IMR-90 (cell line): ENCODE measurements at regions not wholly inside any gene's neighbourhood (a gene's known extent, or its start where the extent isn't known, plus 50 kb on each side); places are given as distances from the start of the nearest gene placed in this dataset.
"Not testable (repeated sequence)": the region's sequence is repeated elsewhere in the genome, so short reads cannot be mapped to it uniquely, and the experiment has no call there.

Source experiments
- ATAC-seq: fragments of 200-7000 bp; cut with Tn5 transposase; 2 replicates; pipeline ENCODE4 v1.9.1; 2020; ENCODE audit warnings: low read depth, mild to moderate bottlenecking, moderate library complexity
- BruUV-seq: library from RNA; stranded (reverse); fragments of 400-500 nt; replicated peaks from 2 replicates; lab custom pipeline; 2021; lab: Mats Ljungman, UMichigan
- CTCF ChIA-PET: fragments of 300-600 bp; formaldehyde crosslinking; extraction: SDS; loops from one replicate; lab custom pipeline; 2021; ENCODE audit warnings: antibody characterized with exemption; lab: Yijun Ruan, JAX
- POLR2A ChIA-PET: fragments of 300-600 bp; sonication (Branson Sonifier 250); formaldehyde crosslinking; loops from one replicate; lab custom pipeline; 2022; ENCODE audit warnings: antibody characterized with exemption; ENCODE audit not compliant: unreplicated experiment; lab: Charles Lee
- DNase-seq: peaks from one replicate; pipeline ENCODE4 v3.0.0; 2013
- H2AFZ ChIP-seq: replicated peaks from 2 replicates; pipeline ENCODE3; 2013; ENCODE audit warnings: low read length, mild to moderate bottlenecking; ENCODE audit not compliant: poor library complexity
- H2AK5ac ChIP-seq: 2 replicates; pipeline ENCODE4 v1.6.1; 2013; ENCODE audit warnings: low read depth, low read length, inconsistent platforms
- H2AK9ac ChIP-seq: replicated peaks from 2 replicates; pipeline ENCODE3; 2013; ENCODE audit warnings: mild to moderate bottlenecking, low read depth, low read length, moderate library complexity; ENCODE audit not compliant: poor library complexity
- H2BK120ac ChIP-seq: 2 replicates; pipeline ENCODE4 v1.6.1; 2013; ENCODE audit warnings: low read depth, low read length, inconsistent platforms
- H2BK15ac ChIP-seq: 3 replicates; pipeline ENCODE4 v1.6.1; 2013; ENCODE audit warnings: low read depth, low read length, inconsistent platforms
- H2BK20ac ChIP-seq: 2 replicates; pipeline ENCODE4 v1.6.1; 2013; ENCODE audit warnings: low read depth, mild to moderate bottlenecking, inconsistent platforms, low read length, moderate library complexity
- H2BK5ac ChIP-seq: 2 replicates; pipeline ENCODE4 v1.6.1; 2013; ENCODE audit warnings: mild to moderate bottlenecking, low read depth, low read length, inconsistent platforms; ENCODE audit not compliant: poor library complexity, severe bottlenecking
- H3K14ac ChIP-seq: replicated peaks from 2 replicates; pipeline ENCODE4 v1.6.1; 2013; ENCODE audit warnings: low read depth, low read length, inconsistent platforms
- H3K18ac ChIP-seq: 2 replicates; pipeline ENCODE4 v1.6.1; 2013; ENCODE audit warnings: low read depth, low read length, control low read depth
- H3K23ac ChIP-seq: 2 replicates; pipeline ENCODE4 v1.6.1; 2013; ENCODE audit warnings: low read depth, low read length, inconsistent platforms
- H3K27ac ChIP-seq: 2 replicates; pipeline ENCODE4 v1.5.1; 2013; ENCODE audit warnings: mild to moderate bottlenecking, control low read depth, low read length; ENCODE audit not compliant: insufficient read depth
- H3K27me3 ChIP-seq: 2 replicates; pipeline ENCODE4 v1.6.1; 2013; ENCODE audit warnings: low read length; ENCODE audit not compliant: control insufficient read depth, insufficient read depth
- H3K36me3 ChIP-seq: 2 replicates; pipeline ENCODE4 v1.6.1; 2013; ENCODE audit warnings: low read length, mixed read lengths; ENCODE audit not compliant: control insufficient read depth, insufficient read depth
- H3K4ac ChIP-seq: 2 replicates; pipeline ENCODE4 v1.6.1; 2013; ENCODE audit warnings: low read depth, low read length, inconsistent platforms
- H3K4me1 ChIP-seq: 2 replicates; pipeline ENCODE4 v1.6.1; 2013; ENCODE audit warnings: low read length, mixed read lengths; ENCODE audit not compliant: control insufficient read depth, insufficient read depth
- H3K4me2 ChIP-seq: 2 replicates; pipeline ENCODE4 v1.6.1; 2013; ENCODE audit warnings: low read depth, mild to moderate bottlenecking, control low read depth, low read length, moderate library complexity
- H3K4me3 ChIP-seq: 2 replicates; pipeline ENCODE4 v1.5.1; 2013; ENCODE audit warnings: low read depth, mild to moderate bottlenecking, control low read depth, low read length, moderate library complexity; ENCODE audit not compliant: insufficient read depth
- H3K56ac ChIP-seq: 2 replicates; pipeline ENCODE4 v1.6.1; 2013; ENCODE audit warnings: low read length, inconsistent platforms; ENCODE audit not compliant: insufficient read depth; ENCODE audit errors: extremely low read depth
- H3K79me1 ChIP-seq, 2 experiments: 2 replicates each; pipeline ENCODE4 v1.6.1; 2013; ENCODE audit warnings: low read length in 2 of 2, inconsistent platforms in 1 of 2, low read depth in 1 of 2
- H3K9ac ChIP-seq: 2 replicates; pipeline ENCODE4 v1.6.1; 2013; ENCODE audit warnings: low read depth, low read length, control low read depth
- H3K9me1 ChIP-seq: 2 replicates; pipeline ENCODE4 v1.6.1; 2013; ENCODE audit warnings: low read length, inconsistent platforms; ENCODE audit not compliant: insufficient read depth
- H3K9me3 ChIP-seq: 2 replicates; pipeline ENCODE4 v1.6.1; 2013; ENCODE audit warnings: low read length; ENCODE audit not compliant: control insufficient read depth, insufficient read depth
- H4K20me1 ChIP-seq: 2 replicates; pipeline ENCODE4 v1.6.1; 2013; ENCODE audit warnings: low read length, inconsistent platforms; ENCODE audit not compliant: insufficient read depth
- H4K5ac ChIP-seq: 2 replicates; pipeline ENCODE4 v1.6.1; 2013; ENCODE audit warnings: mild to moderate bottlenecking, low read depth, low read length, control low read depth
- H4K8ac ChIP-seq, 2 experiments: 2 replicates each; pipeline ENCODE4 v1.6.1; 2013; ENCODE audit warnings: low read depth in 2 of 2, low read length in 2 of 2, control low read depth in 1 of 2, inconsistent platforms in 1 of 2
- H4K91ac ChIP-seq: 2 replicates; pipeline ENCODE4 v1.6.1; 2013; ENCODE audit warnings: low read depth, low read length, inconsistent platforms; ENCODE audit not compliant: insufficient read depth
- MAFK ChIP-seq: IDR thresholded peaks from 2 replicates; pipeline ENCODE4 v1.6.1; 2012; ENCODE audit warnings: low read depth, low read length, improper control_type of control experiment
- MAZ ChIP-seq: IDR thresholded peaks from 2 replicates; pipeline ENCODE4 v1.6.1; 2012; ENCODE audit warnings: low read depth, mild to moderate bottlenecking, low read length, improper control_type of control experiment, moderate library complexity, borderline replicate concordance
- POLR2A ChIP-seq: IDR thresholded peaks from 2 replicates; pipeline ENCODE4 v1.6.1; 2012; ENCODE audit warnings: mild to moderate bottlenecking, low read depth, low read length
- WGBS, 2 experiments: methylation state at CpG; one replicate each; pipeline versions ENCODE4 v1.1.5 to v1.1.7; 2013; ENCODE audit warnings: missing lambda C conversion rate in 2 of 2; ENCODE audit not compliant: insufficient read length in 1 of 2; ENCODE audit errors: extremely low coverage in 2 of 2; 5-methylcytosine and 5-hydroxymethylcytosine counted together
- dilution Hi-C: fragments of 300-500 bp; cut with HindIII; formaldehyde crosslinking; loops from one replicate; pipeline ENCODE4 v1.14.3; 2018; ENCODE audit warnings: low sequenced_read_pairs; ENCODE audit not compliant: unreplicated experiment
- in situ Hi-C: fragments of 300-500 bp; cut with MboI; formaldehyde crosslinking; loops from 3 replicates; pipeline ENCODE4 v1.14.3; 2019; ENCODE audit warnings: low sequenced_read_pairs, inconsistent platforms, mixed read lengths
- intact Hi-C: fragments of 100-400 bp; cut with micrococcal nuclease; formaldehyde crosslinking; loops from 2 replicates; pipeline ENCODE4 v1.10.0; 2022

GRCh38 chr1:149636286-149637122 is 52.9 kb downstream of the PPIAL4C start:
- peak; percentile 97 for ATAC-seq
- peak overlapping the region; percentile 99 for H2BK5ac ChIP-seq
- peak overlapping the region; percentile 95 for H3K27ac ChIP-seq
- H3K79me1 ChIP-seq, in situ Hi-C loops, dilution Hi-C loops, intact Hi-C loops, POLR2A ChIA-PET, H3K36me3 ChIP-seq, H2BK15ac ChIP-seq, H3K9me3 ChIP-seq, H3K9me1 ChIP-seq, H3K4me1 ChIP-seq, H2AFZ ChIP-seq, H3K27me3 ChIP-seq, H2AK9ac ChIP-seq, H4K20me1 ChIP-seq, CTCF ChIA-PET: not testable (repeated sequence)
- H2BK120ac ChIP-seq: peak overlapping the region; percentile 99
- H3K4me3 ChIP-seq: peak overlapping the region; percentile 70
- TSS peak; percentile 99 for BruUV-seq
- 3% methylated on average over 13 of the region's 41 CpGs; no CpG with 5 or more reads in 1 of the 2 experiments for WGBS, 2 experiments
- H3K4ac ChIP-seq: peak overlapping the region; percentile 98
- H3K23ac ChIP-seq: peak overlapping the region; percentile 87
- H4K5ac ChIP-seq: peak overlapping the region; percentile 91
- H3K56ac ChIP-seq: peak overlapping the region; percentile 80
- peak overlapping the region; percentile 100 for H4K91ac ChIP-seq
- H3K9ac ChIP-seq: peak overlapping the region; percentile 96
- peak; percentile 93 for DNase-seq
- peak overlapping the region; percentile 98 for H2BK20ac ChIP-seq
- H3K14ac ChIP-seq: peak overlapping the region; percentile 98; the same call in 1 of the 2 replicates
- H4K8ac ChIP-seq: peak overlapping the region; percentile 89 to 99; a peak in 3 of 4 replicates
- peak overlapping the region; percentile 92 for H3K4me2 ChIP-seq
- peak; percentile 50; the same call in 1 of the 2 replicates for TF ChIP-seq MAFK
- peak; percentile 35; the same call in 1 of the 2 replicates for TF ChIP-seq MAZ
- TF ChIP-seq POLR2A: peak; percentile 98
- peak overlapping the region; percentile 67; the same call in 1 of the 2 replicates for H2AK5ac ChIP-seq
- H3K18ac ChIP-seq: peak overlapping the region; percentile 97

GRCh38 chr1:149638481-149638880 is 54.8 kb downstream of the PPIAL4C start:
- H3K4me3 ChIP-seq, H3K79me1 ChIP-seq, dilution Hi-C loops, H2AK9ac ChIP-seq, H3K9ac ChIP-seq, H3K9me3 ChIP-seq, BruUV-seq, H3K9me1 ChIP-seq, H4K91ac ChIP-seq, H2BK15ac ChIP-seq, in situ Hi-C loops, H3K23ac ChIP-seq, CTCF ChIA-PET, H2BK120ac ChIP-seq, H3K27ac ChIP-seq, ATAC-seq, H3K27me3 ChIP-seq, H4K5ac ChIP-seq, H4K20me1 ChIP-seq, H2BK20ac ChIP-seq, H3K36me3 ChIP-seq, H3K18ac ChIP-seq, H3K4me2 ChIP-seq, POLR2A ChIA-PET, H3K56ac ChIP-seq, H2AK5ac ChIP-seq, DNase-seq, H3K14ac ChIP-seq, intact Hi-C loops, H4K8ac ChIP-seq, H3K4ac ChIP-seq, H2AFZ ChIP-seq, H2BK5ac ChIP-seq, H3K4me1 ChIP-seq: not testable (repeated sequence)
- WGBS, 2 experiments: no CpG with 5 or more reads among the region's 8 CpGs
